Fibroblast of peridontal ligament (primary cell): ENCODE measurements at regions not wholly inside any gene's neighbourhood (a gene's known extent, or its start where the extent isn't known, plus 50 kb on each side); places are given as distances from the start of the nearest gene placed in this dataset.

Experiments
- DNase-seq: peaks from one replicate; pipeline ENCODE4 v3.0.0-alpha.2; 2010; ENCODE audit errors: extremely low read depth

DNA sequence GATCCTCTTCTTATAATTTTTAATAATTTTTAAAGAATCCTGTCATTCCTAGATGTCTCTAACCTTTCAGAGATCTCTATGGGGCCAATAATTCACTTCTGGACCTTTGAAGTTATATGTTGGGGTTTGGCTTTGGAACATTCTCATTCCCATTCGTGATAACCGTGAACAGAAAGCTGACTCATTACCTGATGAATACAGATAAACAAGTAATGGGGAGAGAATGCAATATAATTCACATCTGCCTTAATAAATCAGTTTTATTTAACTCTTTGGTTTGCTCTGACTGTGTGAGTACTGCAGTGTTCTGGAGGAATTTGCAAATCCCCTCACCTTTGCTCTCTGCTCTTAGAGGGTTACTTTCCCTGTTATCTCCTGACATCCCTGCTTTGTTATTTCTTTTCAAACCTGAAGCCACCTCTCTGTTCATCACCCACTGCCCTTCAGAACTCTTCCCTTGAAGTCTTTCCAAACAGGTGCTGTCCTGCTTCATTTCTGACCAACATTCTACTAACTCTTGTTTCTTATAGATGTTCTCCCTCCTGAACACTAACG lies 79.6 kb upstream of the SLC38A2 start:
- no peak for DNase-seq

GRCh38 chr12:46451276-46452021 lies 78.9 kb upstream of the SLC38A2 start:
- DNase-seq, result no peak

DNA sequence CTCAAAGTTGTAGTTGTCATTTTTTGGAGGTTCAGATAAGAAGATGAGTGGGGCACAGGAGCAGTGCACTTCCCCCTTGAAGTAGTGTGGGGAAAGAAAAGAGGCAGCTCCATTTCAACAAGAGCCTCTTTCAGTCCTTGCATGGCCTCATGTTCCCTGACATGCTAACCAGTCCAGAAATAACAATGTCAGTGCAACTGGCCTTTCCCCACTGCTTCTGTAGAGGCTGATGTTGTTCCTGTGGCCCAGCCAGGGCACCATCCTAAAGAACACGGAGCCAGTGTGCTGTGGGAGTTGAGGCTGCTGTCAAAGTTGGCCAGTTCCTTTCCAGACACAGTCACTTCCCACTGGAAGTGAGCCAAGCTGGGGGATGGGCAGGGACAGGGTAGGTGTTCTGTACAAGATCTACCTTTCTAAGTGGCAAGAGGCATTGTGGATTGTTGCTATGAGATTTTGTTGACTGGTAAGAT lies 77.7 kb upstream of the SLC38A2 start:
- no peak for DNase-seq

GRCh38 chr12:46449856-46450255 lies 77.3 kb upstream of the SLC38A2 start:
- no peak for DNase-seq

GRCh38 chr12:46449316-46449715 lies 76.7 kb upstream of the SLC38A2 start:
- no peak for DNase-seq

- DNase-seq, result no peak
Measured at GRCh38 chr12:46446645-46447044, 74.1 kb upstream of the SLC38A2 start.

DNA sequence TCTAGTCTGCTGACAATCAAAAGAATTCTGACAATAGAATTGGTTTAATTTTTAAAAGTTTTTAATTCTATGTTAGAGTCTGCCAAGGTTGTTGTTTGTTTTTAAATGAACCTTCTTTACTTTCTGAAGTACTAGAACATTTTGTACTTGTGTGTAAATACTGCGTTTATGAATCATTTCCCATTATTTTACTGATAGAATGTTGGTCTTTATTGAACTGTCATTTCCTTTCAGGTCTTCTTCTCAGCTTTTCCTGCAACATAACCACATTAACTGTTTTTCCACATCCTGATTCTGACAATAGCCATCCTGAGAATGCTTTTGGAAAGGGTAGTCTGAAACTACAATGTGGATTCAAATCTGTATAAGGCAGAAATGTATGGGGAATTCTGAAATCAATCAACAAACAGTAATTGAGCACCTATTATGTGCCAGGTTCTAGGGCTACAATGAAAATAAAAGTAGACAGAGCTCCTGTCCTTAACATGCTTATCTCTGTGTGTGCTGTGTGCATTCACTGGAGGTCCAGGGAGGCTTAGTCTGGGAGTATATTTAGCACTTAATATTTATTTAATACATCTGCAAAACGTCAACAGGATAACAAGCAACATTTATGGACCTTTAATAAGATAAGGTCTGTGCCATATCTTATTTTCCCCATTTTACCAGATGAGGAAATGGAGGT lies 73.1 kb upstream of the SLC38A2 start:
- no peak for DNase-seq

DNA sequence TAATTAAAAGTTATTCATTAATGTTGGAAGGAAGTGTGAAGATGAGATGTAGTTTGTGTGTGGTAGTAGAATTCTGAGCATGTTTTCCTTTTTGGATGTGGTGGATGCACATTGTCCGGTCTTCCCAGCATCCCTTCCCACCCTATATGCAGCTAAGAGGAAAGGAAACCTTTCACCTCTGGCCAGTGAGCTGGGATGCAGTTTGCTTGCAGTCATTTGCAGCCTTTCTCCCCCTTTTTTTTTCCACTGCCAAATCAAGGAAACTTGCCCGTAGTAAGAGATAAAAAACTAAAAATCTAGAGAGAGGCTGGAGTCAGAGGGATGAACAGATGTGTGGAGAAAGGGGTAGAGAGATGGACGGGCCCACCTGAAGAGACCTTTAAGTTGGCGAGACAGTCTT lies 72.5 kb upstream of the SLC38A2 start:
- DNase-seq, result no peak

GRCh38 chr12:46443594-46444263 lies 71.2 kb upstream of the SLC38A2 start:
- no peak for DNase-seq

- peak; percentile 14 for DNase-seq
Measured at GRCh38 chr12:46442738-46443137, 70.2 kb upstream of the SLC38A2 start.

- DNase-seq, result peak; percentile 40
Measured at GRCh38 chr12:46442239-46442638, 69.7 kb upstream of the SLC38A2 start.

- DNase-seq, result no peak
Measured at GRCh38 chr12:46439793-46440511, 67.4 kb upstream of the SLC38A2 start.

GRCh38 chr12:46438719-46439319 lies 66.2 kb upstream of the SLC38A2 start:
- DNase-seq, result no peak

GRCh38 chr12:46438256-46438655 lies 65.7 kb upstream of the SLC38A2 start:
- no peak for DNase-seq

DNA sequence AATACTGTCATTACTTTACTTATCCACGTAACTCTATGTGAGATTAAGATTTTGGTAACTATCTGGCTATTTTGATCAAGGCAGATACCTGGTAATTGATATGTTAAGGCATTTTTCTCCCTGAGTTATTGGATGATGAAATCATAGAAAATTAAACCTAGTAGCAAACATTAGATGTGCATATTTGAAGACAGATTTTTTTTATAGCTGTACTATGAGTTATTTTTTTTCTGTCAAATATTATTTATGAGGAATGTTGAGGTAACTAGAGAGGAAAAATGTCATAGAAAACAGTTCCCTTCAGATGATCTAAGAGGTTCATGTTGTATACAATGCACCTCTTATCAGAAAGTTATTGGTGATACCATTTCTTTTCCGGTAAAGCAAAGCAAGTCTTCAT lies 64.9 kb upstream of the SLC38A2 start:
- no peak for DNase-seq

DNA sequence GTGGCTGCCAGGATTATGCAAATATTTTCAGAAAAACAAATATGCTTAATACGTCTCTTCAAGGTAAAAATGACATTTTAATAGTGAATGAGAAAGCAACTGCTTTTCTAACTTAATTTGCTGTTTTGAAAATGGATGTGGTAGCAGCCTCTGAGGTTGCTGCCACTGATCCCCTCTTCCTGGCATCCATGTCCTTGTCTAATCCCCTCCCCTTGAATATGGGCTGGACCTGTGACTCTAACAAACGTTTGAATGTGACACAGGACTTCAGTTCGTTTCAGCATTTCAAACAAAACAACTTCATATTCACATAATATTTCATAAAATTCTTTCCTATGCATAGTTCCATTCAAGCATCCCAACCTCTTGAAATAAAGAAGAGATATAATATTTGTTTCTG lies 64.2 kb upstream of the SLC38A2 start:
- no peak for DNase-seq

DNA sequence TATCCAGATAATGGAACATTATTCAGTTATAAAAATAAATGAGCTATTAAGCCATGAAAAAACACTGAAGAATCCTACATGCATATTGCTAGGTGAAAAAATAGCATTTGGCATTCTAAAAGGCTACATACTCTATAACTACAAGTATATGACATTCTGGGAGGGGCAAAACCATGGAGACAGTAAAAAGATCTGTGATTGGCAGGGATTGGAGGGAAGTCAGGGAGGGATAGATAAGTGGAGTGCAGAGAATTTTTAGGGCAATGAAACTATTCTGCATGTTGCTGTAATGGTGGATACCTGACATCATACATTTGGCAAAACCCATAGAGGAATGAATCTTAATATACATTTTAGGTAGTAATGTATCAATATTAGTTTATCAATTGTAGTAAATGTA lies 63.1 kb upstream of the SLC38A2 start:
- no peak for DNase-seq

- DNase-seq, result no peak
Measured at GRCh38 chr12:46435029-46435428, 62.5 kb upstream of the SLC38A2 start.

DNA sequence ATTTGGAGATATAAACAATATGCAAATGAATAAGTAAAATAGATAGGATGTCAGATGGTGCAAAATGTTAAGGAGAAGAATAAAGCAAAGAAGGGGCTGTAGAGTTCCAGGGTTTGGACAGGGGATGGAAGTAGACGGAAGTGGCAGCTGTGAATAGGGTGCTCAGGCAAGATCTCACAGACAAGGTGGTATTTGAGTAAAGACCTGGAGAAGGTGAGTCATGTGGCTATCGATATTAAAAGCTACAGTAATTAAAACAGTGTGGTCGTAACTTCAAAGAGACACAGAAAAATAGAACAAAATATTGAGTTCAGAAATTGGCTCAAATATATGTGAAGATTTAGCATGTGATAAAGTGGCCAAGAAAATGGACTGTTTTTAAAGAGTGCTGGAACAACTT lies 61.3 kb upstream of the SLC38A2 start:
- DNase-seq, result no peak

- DNase-seq, result no peak
Measured at GRCh38 chr12:46432325-46432724, 59.8 kb upstream of the SLC38A2 start.

DNA sequence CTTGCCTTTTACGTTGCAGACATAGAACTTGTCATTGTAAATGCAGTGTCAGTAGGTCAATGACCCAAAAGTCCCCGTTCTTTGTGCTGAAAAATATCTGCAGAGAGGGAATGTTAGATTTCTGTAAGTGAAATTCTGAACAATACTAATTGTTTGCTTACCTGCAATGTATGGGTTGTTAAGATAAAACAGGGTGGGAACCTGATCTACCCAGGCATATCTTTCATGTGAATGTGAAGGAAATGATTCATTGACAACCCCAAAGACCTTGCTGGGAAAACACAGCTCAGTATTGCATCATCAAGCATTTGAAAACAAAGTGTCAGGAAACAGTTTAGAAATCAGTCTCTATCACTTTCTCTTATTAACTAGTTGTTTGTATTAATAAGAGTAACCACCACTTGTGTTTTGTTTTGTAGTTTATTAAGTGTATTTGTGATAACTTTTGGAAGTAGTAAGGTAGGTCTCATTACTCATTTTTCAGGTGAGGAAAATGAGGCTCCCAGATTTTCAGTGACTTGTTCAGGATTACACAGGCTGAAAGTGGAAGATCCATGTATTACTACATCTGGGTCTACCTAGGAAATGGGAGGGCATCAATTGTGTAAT lies 57.9 kb upstream of the SLC38A2 start:
- DNase-seq, result peak; percentile 79
